ENCODE measurements at regions not wholly inside any gene's neighbourhood (a gene's known extent, or its start where the extent isn't known, plus 50 kb on each side); places are given as distances from the start of the nearest gene placed in this dataset.
"Not testable (repeated sequence)": the region's sequence is repeated elsewhere in the genome, so short reads cannot be mapped to it uniquely, and the experiment has no call there.

DNA sequence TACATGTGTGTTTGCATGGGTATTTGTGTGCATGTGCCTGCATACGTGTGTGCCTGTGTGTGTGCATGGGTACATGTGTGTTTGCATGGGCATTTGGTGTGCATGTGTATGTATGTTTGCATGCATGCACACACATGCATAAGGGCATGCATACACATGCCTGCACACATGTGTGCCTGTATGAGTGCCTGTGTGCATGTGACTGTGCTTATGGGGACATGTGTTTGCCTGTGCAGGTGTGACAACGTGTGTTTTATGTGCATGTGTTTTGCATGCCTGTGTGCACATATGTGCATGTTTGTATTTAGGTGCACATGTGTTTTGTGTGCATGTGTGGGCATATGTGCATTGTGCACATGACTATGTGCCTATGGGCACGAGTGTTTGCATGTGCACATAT is 165.7 kb downstream of the ERMARD start:
- H3K27me3 ChIP-seq (ENCODE audit: insufficient read depth, low read length): no peaks in the 10 kb centered on the region
- no peak overlapping the region for H4K91ac ChIP-seq (ENCODE audit: low read depth, low read length)
- no peaks in the 10 kb centered on the region for H3K4me1 ChIP-seq (ENCODE audit: control insufficient read depth in 1 of 2, insufficient read depth in 2 of 2, low read length in 2 of 2)
- H3K27ac ChIP-seq (ENCODE audit: low read depth, low read length): no peak overlapping the region
- H3K79me1 ChIP-seq (ENCODE audit: low read length): no peaks in the 10 kb centered on the region
- no peak overlapping the region for H2BK5ac ChIP-seq (ENCODE audit: low read depth, low read length, poor library complexity)
- no peak overlapping the region for H3K4me3 ChIP-seq (ENCODE audit: low read depth, low read length)
- H4K12ac ChIP-seq (ENCODE audit: low read depth, low read length): no peak overlapping the region
- no peak overlapping the region for H4K8ac ChIP-seq (ENCODE audit: low read depth, low read length)
- H2AK5ac ChIP-seq (ENCODE audit: low read length): no peak overlapping the region
- H3K23ac ChIP-seq (ENCODE audit: low read length): peak overlapping the region; percentile 43
- H3K18ac ChIP-seq (ENCODE audit: low read length): no peak overlapping the region
- WGBS (ENCODE audit: extremely low coverage, insufficient coverage, insufficient read length): no CpG with 5 or more reads among the region's 3 CpGs
- peak overlapping the region; percentile 20 for H3K9ac ChIP-seq (ENCODE audit: low read length)
- no peak overlapping the region for H3K14ac ChIP-seq (ENCODE audit: low read length)
- no peak overlapping the region for H2AFZ ChIP-seq (ENCODE audit: insufficient read depth, low read length, poor library complexity)
- peaks cover 15% of the 10 kb centered on the region for H3K9me3 ChIP-seq (ENCODE audit: insufficient read depth, low read depth, low read length)
- no peaks in the 10 kb centered on the region for H3K79me2 ChIP-seq (ENCODE audit: control insufficient read depth, insufficient read depth, low read length, poor library complexity)
- no peak overlapping the region for H3K4ac ChIP-seq (ENCODE audit: low read depth, low read length)
- no peak overlapping the region for H3K4me2 ChIP-seq (ENCODE audit: low read length)
- H3K36me3 ChIP-seq (ENCODE audit: control insufficient read depth in 1 of 2, insufficient read depth in 2 of 2, low read length in 2 of 2): no peaks in the 10 kb centered on the region
- H2BK12ac ChIP-seq (ENCODE audit: low read length): no peak overlapping the region
- no peak for DNase-seq
- no peak overlapping the region for H2BK120ac ChIP-seq (ENCODE audit: insufficient read depth, low read length, poor library complexity)

DNA sequence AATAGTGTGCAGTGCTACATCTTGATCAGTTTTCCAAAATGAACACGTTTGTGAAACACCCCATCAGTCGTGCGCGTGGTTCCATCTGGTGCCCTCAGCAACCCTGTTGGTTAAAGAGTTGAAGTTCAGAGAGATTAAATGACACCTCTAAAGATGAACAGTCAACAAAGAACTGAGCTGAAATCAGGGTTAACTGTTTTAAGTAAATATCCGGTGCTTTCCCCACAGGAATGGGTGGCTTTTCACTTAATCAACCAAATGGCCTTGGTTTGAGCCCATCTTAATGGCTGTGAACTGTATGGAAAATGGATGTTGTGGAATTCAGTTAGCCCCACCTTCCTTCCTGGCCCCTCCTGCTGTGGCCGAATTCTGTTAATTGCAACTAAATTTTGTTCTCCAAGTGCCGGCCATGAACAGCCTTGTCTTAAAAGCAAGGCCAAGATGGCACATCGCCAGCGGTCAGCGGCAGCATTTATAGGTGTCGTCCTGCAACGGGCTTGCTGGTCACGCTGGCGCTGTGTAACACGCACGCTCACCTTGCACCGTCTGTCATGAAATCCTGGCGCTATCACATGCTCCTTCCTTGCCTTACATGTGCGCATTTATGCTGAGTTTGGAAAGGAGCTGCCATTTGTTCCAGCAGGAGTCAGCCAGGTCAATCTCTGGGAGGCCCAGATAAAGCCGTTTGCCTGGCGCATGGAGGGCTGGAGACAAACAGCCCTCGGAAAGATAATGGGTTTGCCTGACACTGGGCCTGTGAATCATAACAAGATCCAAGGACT is 164.5 kb downstream of the ERMARD start:
- no peak overlapping the region for H3K4me3 ChIP-seq (ENCODE audit: low read depth, low read length)
- no peak overlapping the region for H3K4ac ChIP-seq (ENCODE audit: low read depth, low read length)
- H3K79me2 ChIP-seq (ENCODE audit: control insufficient read depth, insufficient read depth, low read length, poor library complexity): no peaks in the 10 kb centered on the region
- no peak overlapping the region for H3K27ac ChIP-seq (ENCODE audit: low read depth, low read length)
- no peak overlapping the region for H3K18ac ChIP-seq (ENCODE audit: low read length)
- H3K9ac ChIP-seq (ENCODE audit: low read length): no peak overlapping the region
- no peak overlapping the region for H4K91ac ChIP-seq (ENCODE audit: low read depth, low read length)
- H3K4me2 ChIP-seq (ENCODE audit: low read length): no peak overlapping the region
- no peak overlapping the region for H4K8ac ChIP-seq (ENCODE audit: low read depth, low read length)
- no peak overlapping the region for H4K12ac ChIP-seq (ENCODE audit: low read depth, low read length)
- no peak overlapping the region for H2BK5ac ChIP-seq (ENCODE audit: low read depth, low read length, poor library complexity)
- H3K23ac ChIP-seq (ENCODE audit: low read length): no peak overlapping the region
- H2BK120ac ChIP-seq (ENCODE audit: insufficient read depth, low read length, poor library complexity): no peak overlapping the region
- H3K14ac ChIP-seq (ENCODE audit: low read length): no peak overlapping the region
- no peak for DNase-seq
- no peak overlapping the region for H2AK5ac ChIP-seq (ENCODE audit: low read length)
- H3K36me3 ChIP-seq (ENCODE audit: control insufficient read depth in 1 of 2, insufficient read depth in 2 of 2, low read length in 2 of 2): no peaks in the 10 kb centered on the region
- WGBS (ENCODE audit: extremely low coverage, insufficient coverage, insufficient read length): no CpG with 5 or more reads among the region's 22 CpGs
- no peaks in the 10 kb centered on the region for H3K27me3 ChIP-seq (ENCODE audit: insufficient read depth, low read length)
- H3K9me3 ChIP-seq (ENCODE audit: insufficient read depth, low read depth, low read length): peaks cover 12% of the 10 kb centered on the region
- H3K79me1 ChIP-seq (ENCODE audit: low read length): no peaks in the 10 kb centered on the region
- no peak overlapping the region for H2AFZ ChIP-seq (ENCODE audit: insufficient read depth, low read length, poor library complexity)
- H3K4me1 ChIP-seq (ENCODE audit: control insufficient read depth in 1 of 2, insufficient read depth in 2 of 2, low read length in 2 of 2): no peaks in the 10 kb centered on the region
- H2BK12ac ChIP-seq (ENCODE audit: low read length): no peak overlapping the region

DNA sequence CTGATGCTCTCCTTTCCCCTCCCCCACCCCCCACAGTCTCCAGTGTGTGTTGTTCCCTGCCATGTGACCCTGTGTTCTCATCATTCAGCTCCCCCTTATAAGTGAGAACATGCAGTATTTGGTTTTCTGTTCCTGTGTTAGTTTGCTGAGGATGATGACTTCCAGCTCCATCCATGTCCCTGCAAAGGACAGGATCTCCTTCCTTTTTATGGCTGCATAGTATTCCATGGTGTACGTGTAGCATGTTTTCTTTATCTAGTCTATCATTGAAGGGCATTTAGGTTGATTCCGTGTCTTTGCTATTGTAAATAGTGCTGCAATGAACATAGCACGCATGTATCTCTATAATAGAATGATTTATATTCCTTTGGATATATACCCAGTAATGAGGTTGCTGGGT is 162.3 kb downstream of the ERMARD start:
- not testable (repeated sequence) for H3K23ac ChIP-seq (ENCODE audit: low read length); H3K27ac ChIP-seq (ENCODE audit: low read depth, low read length); H3K4me3 ChIP-seq (ENCODE audit: low read depth, low read length); H3K79me2 ChIP-seq (ENCODE audit: control insufficient read depth, insufficient read depth, low read length, poor library complexity); H4K8ac ChIP-seq (ENCODE audit: low read depth, low read length); H3K9me3 ChIP-seq (ENCODE audit: insufficient read depth, low read depth, low read length); H3K9ac ChIP-seq (ENCODE audit: low read length); H3K18ac ChIP-seq (ENCODE audit: low read length); H3K79me1 ChIP-seq (ENCODE audit: low read length); H3K4me1 ChIP-seq (ENCODE audit: control insufficient read depth in 1 of 2, insufficient read depth in 2 of 2, low read length in 2 of 2); H2BK120ac ChIP-seq (ENCODE audit: insufficient read depth, low read length, poor library complexity); H3K4ac ChIP-seq (ENCODE audit: low read depth, low read length); H2AK5ac ChIP-seq (ENCODE audit: low read length); H4K91ac ChIP-seq (ENCODE audit: low read depth, low read length); DNase-seq; H3K14ac ChIP-seq (ENCODE audit: low read length); H2BK12ac ChIP-seq (ENCODE audit: low read length); H2AFZ ChIP-seq (ENCODE audit: insufficient read depth, low read length, poor library complexity); H3K27me3 ChIP-seq (ENCODE audit: insufficient read depth, low read length); H4K12ac ChIP-seq (ENCODE audit: low read depth, low read length); H2BK5ac ChIP-seq (ENCODE audit: low read depth, low read length, poor library complexity); H3K36me3 ChIP-seq (ENCODE audit: control insufficient read depth in 1 of 2, insufficient read depth in 2 of 2, low read length in 2 of 2); H3K4me2 ChIP-seq (ENCODE audit: low read length)
- no CpG with 5 or more reads among the region's 3 CpGs for WGBS (ENCODE audit: extremely low coverage, insufficient coverage, insufficient read length)

DNA sequence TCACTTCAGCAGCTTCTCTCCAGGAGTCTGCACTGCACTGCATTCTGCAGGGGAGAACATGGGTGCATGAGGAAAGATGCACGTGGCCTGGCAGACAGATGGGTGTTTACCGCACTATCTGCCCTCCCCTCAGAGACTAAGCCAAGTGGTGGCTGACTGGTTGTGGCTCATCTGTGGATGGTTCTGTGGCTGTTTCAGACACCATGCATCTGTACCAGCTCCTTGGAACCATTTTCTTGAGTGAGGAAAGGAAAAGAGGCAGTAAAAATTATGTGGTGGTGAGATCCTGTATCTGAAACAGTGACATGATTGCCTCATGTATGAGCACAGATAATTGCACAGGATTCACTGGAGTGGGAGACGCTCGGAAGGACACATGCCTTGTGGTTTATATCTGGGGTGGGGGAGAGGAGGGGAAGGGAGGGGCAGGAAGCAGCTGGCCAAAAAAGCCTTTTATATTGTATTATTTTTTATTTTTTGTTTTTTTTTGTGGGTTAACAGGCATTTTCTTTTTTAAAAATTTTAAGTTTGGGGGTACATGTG is 161.7 kb downstream of the ERMARD start:
- H2AFZ ChIP-seq (ENCODE audit: insufficient read depth, low read length, poor library complexity): no peak overlapping the region
- no peak overlapping the region for H2AK5ac ChIP-seq (ENCODE audit: low read length)
- peaks cover 7% of the 10 kb centered on the region for H3K9me3 ChIP-seq (ENCODE audit: insufficient read depth, low read depth, low read length)
- H3K4me1 ChIP-seq (ENCODE audit: control insufficient read depth in 1 of 2, insufficient read depth in 2 of 2, low read length in 2 of 2): no peaks in the 10 kb centered on the region
- H2BK120ac ChIP-seq (ENCODE audit: insufficient read depth, low read length, poor library complexity): no peak overlapping the region
- H4K12ac ChIP-seq (ENCODE audit: low read depth, low read length): no peak overlapping the region
- H3K23ac ChIP-seq (ENCODE audit: low read length): no peak overlapping the region
- H4K8ac ChIP-seq (ENCODE audit: low read depth, low read length): no peak overlapping the region
- no peak overlapping the region for H2BK12ac ChIP-seq (ENCODE audit: low read length)
- no peak overlapping the region for H3K4ac ChIP-seq (ENCODE audit: low read depth, low read length)
- H4K91ac ChIP-seq (ENCODE audit: low read depth, low read length): no peak overlapping the region
- H3K79me2 ChIP-seq (ENCODE audit: control insufficient read depth, insufficient read depth, low read length, poor library complexity): no peaks in the 10 kb centered on the region
- DNase-seq: no peak
- no CpG with 5 or more reads among the region's 4 CpGs for WGBS (ENCODE audit: extremely low coverage, insufficient coverage, insufficient read length)
- no peak overlapping the region for H3K27ac ChIP-seq (ENCODE audit: low read depth, low read length)
- no peak overlapping the region for H3K9ac ChIP-seq (ENCODE audit: low read length)
- no peaks in the 10 kb centered on the region for H3K27me3 ChIP-seq (ENCODE audit: insufficient read depth, low read length)
- no peaks in the 10 kb centered on the region for H3K36me3 ChIP-seq (ENCODE audit: control insufficient read depth in 1 of 2, insufficient read depth in 2 of 2, low read length in 2 of 2)
- H3K14ac ChIP-seq (ENCODE audit: low read length): no peak overlapping the region
- no peak overlapping the region for H3K18ac ChIP-seq (ENCODE audit: low read length)
- no peak overlapping the region for H3K4me2 ChIP-seq (ENCODE audit: low read length)
- H2BK5ac ChIP-seq (ENCODE audit: low read depth, low read length, poor library complexity): no peak overlapping the region
- H3K79me1 ChIP-seq (ENCODE audit: low read length): no peaks in the 10 kb centered on the region
- H3K4me3 ChIP-seq (ENCODE audit: low read depth, low read length): no peak overlapping the region

All from trophoblast cell (in vitro differentiated cells and primary cell).